ENCODE measurements at regions not wholly inside any gene's neighbourhood (a gene's known extent, or its start where the extent isn't known, plus 50 kb on each side); places are given as distances from the start of the nearest gene placed in this dataset.

- peaks cover 10% of the 10 kb centered on the region for H3K9me3 Mint-ChIP-seq (ENCODE audit: low read depth)
- no peak for TF ChIP-seq CTCF (IDR thresholded peaks at IDR 0.05)
- peaks cover 24% of the 10 kb centered on the region for H3K4me1 Mint-ChIP-seq (ENCODE audit: low read depth)
- no peak overlapping the region for H3K4me3 Mint-ChIP-seq (ENCODE audit: unreplicated experiment)
- H3K36me3 Mint-ChIP-seq (ENCODE audit: low read depth), result peaks cover 3% of the 10 kb centered on the region
- no peaks in the 10 kb centered on the region for H3K27me3 Mint-ChIP-seq (ENCODE audit: low read depth)
- H3K27ac Mint-ChIP-seq (ENCODE audit: unreplicated experiment), result no peak overlapping the region
- DNase-seq (ENCODE audit: low spot score), result no peak
These were observed 75.1 kb upstream of the RAI14 start for GRCh38 chr5:34580983-34581382.

DNA sequence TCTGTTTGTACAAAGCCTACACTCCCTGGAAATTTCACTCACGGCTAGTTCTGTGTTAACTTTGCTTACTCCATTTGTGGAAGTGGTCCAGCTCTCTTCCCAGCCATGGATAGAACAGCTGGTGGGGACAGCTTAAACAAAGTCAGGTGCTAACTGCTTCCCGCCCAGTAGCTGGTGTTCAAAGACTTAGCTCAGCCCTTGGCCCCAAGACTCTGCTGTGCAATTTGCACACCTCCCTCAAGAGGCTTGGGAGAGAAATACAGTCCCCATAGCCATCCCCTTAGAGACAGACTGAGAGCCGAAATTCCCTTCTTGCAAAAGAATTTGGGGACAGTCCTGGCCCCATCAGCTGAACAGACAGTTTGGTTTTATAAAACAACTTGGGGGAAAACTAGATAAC lies 73.8 kb upstream of the RAI14 start:
- peaks cover 10% of the 10 kb centered on the region for H3K9me3 Mint-ChIP-seq (ENCODE audit: low read depth)
- no peaks in the 10 kb centered on the region for H3K27me3 Mint-ChIP-seq (ENCODE audit: low read depth)
- no peak overlapping the region for H3K4me3 Mint-ChIP-seq (ENCODE audit: unreplicated experiment)
- H3K27ac Mint-ChIP-seq (ENCODE audit: unreplicated experiment), result no peak overlapping the region
- peaks cover 3% of the 10 kb centered on the region for H3K36me3 Mint-ChIP-seq (ENCODE audit: low read depth)
- TF ChIP-seq CTCF (IDR thresholded peaks at IDR 0.05), result peak; percentile 13
- no peak for DNase-seq (ENCODE audit: low spot score)
- H3K4me1 Mint-ChIP-seq (ENCODE audit: low read depth), result peaks cover 30% of the 10 kb centered on the region

DNA sequence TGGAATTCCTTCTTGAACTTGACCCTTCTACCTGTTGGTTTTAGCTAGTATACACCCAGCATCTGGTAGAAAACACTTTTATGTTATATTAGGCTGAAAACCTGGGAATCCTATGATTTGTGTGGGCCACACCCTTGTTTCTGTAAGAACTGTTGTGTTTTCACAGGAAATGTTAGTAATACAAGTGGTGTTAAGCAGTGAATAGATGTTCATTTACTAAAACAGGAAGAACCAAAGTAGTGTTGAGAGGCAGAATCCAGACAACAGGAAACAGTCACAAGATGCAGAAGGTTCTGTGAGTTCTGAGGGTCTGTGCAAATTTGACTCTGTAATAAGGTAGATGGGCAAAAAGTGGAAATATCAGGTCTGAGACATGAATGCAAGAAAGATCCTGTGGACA lies 73.0 kb upstream of the RAI14 start:
- DNase-seq (ENCODE audit: low spot score), result no peak
- no peaks in the 10 kb centered on the region for H3K27me3 Mint-ChIP-seq (ENCODE audit: low read depth)
- H3K9me3 Mint-ChIP-seq (ENCODE audit: low read depth), result peaks cover 10% of the 10 kb centered on the region
- peaks cover 38% of the 10 kb centered on the region for H3K4me1 Mint-ChIP-seq (ENCODE audit: low read depth)
- TF ChIP-seq CTCF (IDR thresholded peaks at IDR 0.05), result no peak
- no peak overlapping the region for H3K27ac Mint-ChIP-seq (ENCODE audit: unreplicated experiment)
- H3K36me3 Mint-ChIP-seq (ENCODE audit: low read depth), result peaks cover 3% of the 10 kb centered on the region
- H3K4me3 Mint-ChIP-seq (ENCODE audit: unreplicated experiment), result no peak overlapping the region

DNA sequence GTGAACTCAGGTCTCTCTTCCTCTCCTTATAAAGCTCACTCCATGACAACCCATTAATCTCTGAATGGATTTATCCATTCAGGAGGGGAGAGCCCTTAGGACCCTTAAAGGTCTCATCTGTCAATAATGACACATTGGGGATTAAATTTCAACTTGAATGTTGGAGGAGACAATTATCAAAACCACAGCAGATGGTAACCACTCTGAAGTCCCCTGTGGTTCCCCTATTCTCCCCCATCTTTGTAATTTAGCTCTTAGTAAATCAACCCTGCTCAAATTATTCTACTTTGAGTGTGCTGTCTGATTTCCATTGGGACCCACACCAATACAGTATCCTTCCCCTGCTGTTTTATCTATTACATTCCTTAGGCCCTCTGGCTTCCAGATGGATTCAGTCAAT lies 72.0 kb upstream of the RAI14 start:
- no peak for TF ChIP-seq CTCF (IDR thresholded peaks at IDR 0.05)
- H3K27ac Mint-ChIP-seq (ENCODE audit: unreplicated experiment), result no peak overlapping the region
- DNase-seq (ENCODE audit: low spot score), result no peak
- no peak overlapping the region for H3K4me3 Mint-ChIP-seq (ENCODE audit: unreplicated experiment)
- H3K4me1 Mint-ChIP-seq (ENCODE audit: low read depth), result peaks cover 35% of the 10 kb centered on the region
- peaks cover 3% of the 10 kb centered on the region for H3K36me3 Mint-ChIP-seq (ENCODE audit: low read depth)
- no peaks in the 10 kb centered on the region for H3K27me3 Mint-ChIP-seq (ENCODE audit: low read depth)
- peaks cover 3% of the 10 kb centered on the region for H3K9me3 Mint-ChIP-seq (ENCODE audit: low read depth)

DNA sequence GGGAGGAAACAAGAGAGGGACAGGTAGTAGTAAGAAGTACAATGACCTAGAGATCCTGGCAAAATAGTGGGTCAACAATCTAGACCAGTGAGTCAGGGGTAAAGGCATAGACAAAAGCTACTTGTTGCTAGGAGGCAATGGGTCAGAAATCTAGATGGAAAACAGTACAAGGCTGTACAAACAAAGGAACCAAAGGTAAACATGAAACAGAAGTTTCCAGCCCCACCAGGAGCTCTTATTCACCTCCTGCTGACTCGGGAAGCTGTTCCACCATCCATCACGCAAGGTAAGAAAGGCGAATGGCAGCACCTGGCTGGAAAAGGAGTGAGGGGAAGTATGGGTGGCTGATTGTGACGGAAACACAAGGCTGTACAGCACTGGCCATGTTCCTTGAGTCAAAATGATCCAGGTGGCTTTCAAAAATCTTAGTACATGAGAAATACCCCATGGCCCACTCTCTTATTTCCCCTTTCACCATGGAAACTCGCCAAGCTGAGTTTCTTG lies 70.5 kb upstream of the RAI14 start:
- Mint-ChIP-seq H3K9me3 (ENCODE audit: low read depth) (peaks cover 3% of the 10 kb centered on the region), H3K4me1 (ENCODE audit: low read depth) (peaks cover 35% of the 10 kb centered on the region), H3K36me3 (ENCODE audit: low read depth) (peaks cover 3% of the 10 kb centered on the region), H3K27ac (ENCODE audit: unreplicated experiment) (peak overlapping the region; percentile 86), H3K27me3 (ENCODE audit: low read depth) (no peaks in the 10 kb centered on the region), H3K4me3 (ENCODE audit: unreplicated experiment) (no peak overlapping the region)
- no peak for DNase-seq (ENCODE audit: low spot score)
- no peak for TF ChIP-seq CTCF (IDR thresholded peaks at IDR 0.05)
